Activated naive CD4-positive, alpha-beta T cell treated with anti-CD3 and anti-CD28 coated beads for 36 hours (primary cell): ENCODE measurements at regions not wholly inside any gene's neighbourhood (a gene's known extent, or its start where the extent isn't known, plus 50 kb on each side); places are given as distances from the start of the nearest gene placed in this dataset.

Experiments
- CTCF ChIA-PET: fragments of 350-600 bp; sonication (Branson Sonifier 250); formaldehyde crosslinking; loops from one replicate; lab custom pipeline; 2021; ENCODE audit warnings: antibody characterized with exemption; lab: Charles Lee
- DNase-seq: peaks from one replicate; pipeline ENCODE4 v3.0.0-alpha.2; 2020
- H3K27ac Mint-ChIP-seq: one replicate; pipeline ENCODE4 v1.8.0; 2021; ENCODE audit warnings: mild to moderate bottlenecking, mixed read lengths
- H3K27me3 Mint-ChIP-seq: one replicate; pipeline ENCODE4 v1.8.0; 2021; ENCODE audit warnings: low read depth, mixed read lengths
- H3K36me3 Mint-ChIP-seq: one replicate; pipeline ENCODE4 v1.8.0; 2021; ENCODE audit warnings: low read depth, mixed read lengths
- H3K4me1 Mint-ChIP-seq: one replicate; pipeline ENCODE4 v1.8.0; 2021; ENCODE audit warnings: low read depth, mixed read lengths
- H3K4me3 Mint-ChIP-seq: one replicate; pipeline ENCODE4 v1.8.0; 2021; ENCODE audit warnings: mild to moderate bottlenecking, moderate library complexity, mixed read lengths
- H3K9me3 Mint-ChIP-seq: one replicate; pipeline ENCODE4 v1.8.0; 2021; ENCODE audit warnings: mixed read lengths
- intact Hi-C: fragments of 100-400 bp; cut with micrococcal nuclease; formaldehyde crosslinking; loops from one replicate; pipeline ENCODE4 v1.15.1; 2023

- CTCF ChIA-PET: no interaction called here
- intact Hi-C loops: no loop called here
- H3K9me3 Mint-ChIP-seq: no peaks in the 10 kb centered on the region
Measured at GRCh38 chr2:94939349-94939748, 68.1 kb downstream of the TEKT4 start.

GRCh38 chr2:94947097-94948016 lies 76.1 kb downstream of the TEKT4 start:
- H3K27me3 Mint-ChIP-seq: peaks cover 11% of the 10 kb centered on the region
- H3K4me1 Mint-ChIP-seq: no peaks in the 10 kb centered on the region
- no peak overlapping the region for H3K4me3 Mint-ChIP-seq
- DNase-seq: no peak
- H3K36me3 Mint-ChIP-seq: no peaks in the 10 kb centered on the region
- CTCF ChIA-PET: interaction anchor here (1.4 kb wide), 1 partner anchor 9 kb away, joined by 5 read pairs; no protein-coding TSS in a partner anchor
- peaks cover 13% of the 10 kb centered on the region for H3K9me3 Mint-ChIP-seq
- intact Hi-C loops: no loop called here
- H3K27ac Mint-ChIP-seq: no peak overlapping the region

More at GRCh38 chr2:94939349-94939748, 68.1 kb downstream of the TEKT4 start:
- Mint-ChIP-seq H3K4me3 (no peak overlapping the region), H3K27me3 (peaks cover 27% of the 10 kb centered on the region), H3K36me3 (no peaks in the 10 kb centered on the region), H3K4me1 (no peaks in the 10 kb centered on the region), H3K27ac (no peak overlapping the region)
- no peak for DNase-seq

- H3K4me1 Mint-ChIP-seq: no peaks in the 10 kb centered on the region
- no peak overlapping the region for H3K27ac Mint-ChIP-seq
- DNase-seq: no peak
- peaks cover 37% of the 10 kb centered on the region for H3K27me3 Mint-ChIP-seq
- no peak overlapping the region for H3K4me3 Mint-ChIP-seq
- H3K9me3 Mint-ChIP-seq: no peaks in the 10 kb centered on the region
- no peaks in the 10 kb centered on the region for H3K36me3 Mint-ChIP-seq
- CTCF ChIA-PET: interaction anchor here (0.9 to 3.2 kb wide), 9 partner anchors 11 to 168 kb away, joined by 3 to 20 read pairs (median 6); partner anchors contain the start of gene TEKT4
- intact Hi-C loops: loop anchor here (1.0 kb wide), 1 partner anchor 81 kb away; no protein-coding TSS in a partner anchor
Measured at GRCh38 chr2:94955702-94956101, 69.8 kb upstream of the MAL start.

DNA sequence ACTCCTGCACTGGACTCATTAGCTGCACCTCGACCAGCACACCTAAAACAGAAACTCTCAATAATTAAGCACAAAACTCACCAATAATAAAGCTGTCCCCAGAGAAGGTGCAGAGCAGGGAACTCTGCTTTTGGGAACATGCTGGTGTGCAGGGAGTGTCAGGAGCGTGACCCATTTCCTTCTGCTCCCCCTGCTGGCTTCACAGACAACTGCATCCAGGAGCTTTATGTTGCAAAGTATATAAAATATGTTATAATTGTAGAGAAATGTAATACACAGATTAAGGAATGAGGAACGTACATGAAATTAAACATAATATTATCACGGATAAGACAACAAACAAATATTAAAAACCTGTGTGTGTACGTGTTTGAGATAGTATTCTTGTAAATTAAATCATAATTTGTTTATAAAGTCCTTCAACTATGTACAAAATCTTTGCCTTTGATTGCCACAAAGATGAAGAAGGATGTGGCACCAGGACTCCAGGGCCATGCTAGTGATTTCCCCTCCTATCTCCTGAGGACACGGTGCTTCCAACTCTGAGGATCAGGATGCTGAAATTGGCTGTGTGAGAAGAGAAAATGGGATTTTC lies 68.6 kb upstream of the MAL start:
- Mint-ChIP-seq H3K27ac (no peak overlapping the region), H3K27me3 (peaks cover 38% of the 10 kb centered on the region)
- intact Hi-C loops: loop anchor here (1.0 kb wide), 1 partner anchor 83 kb away; no protein-coding TSS in a partner anchor

DNA sequence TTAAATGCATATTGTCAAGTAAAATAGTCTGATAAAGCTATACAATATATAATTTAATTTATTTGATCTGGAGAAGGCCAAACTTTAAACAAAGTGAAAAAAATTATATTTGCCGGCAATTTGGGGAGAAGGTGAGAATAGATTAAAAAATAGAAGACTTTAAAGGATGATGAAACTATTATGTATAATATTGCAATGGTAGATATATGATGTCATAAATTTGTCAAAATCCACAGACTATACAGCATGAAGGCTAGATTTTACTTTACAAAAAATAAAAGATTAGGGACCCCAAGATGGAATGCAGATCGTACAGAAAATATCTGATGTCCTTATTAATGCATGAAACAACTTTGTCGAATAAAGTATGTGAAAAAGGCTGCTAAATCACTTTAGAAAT lies 67.3 kb upstream of the MAL start:
- H3K4me3 Mint-ChIP-seq: no peak overlapping the region
- H3K36me3 Mint-ChIP-seq: no peaks in the 10 kb centered on the region
- no peaks in the 10 kb centered on the region for H3K4me1 Mint-ChIP-seq
- H3K27me3 Mint-ChIP-seq: peaks cover 25% of the 10 kb centered on the region
- no peak overlapping the region for H3K27ac Mint-ChIP-seq
- CTCF ChIA-PET: interaction anchor here (0.9 to 3.2 kb wide), 6 partner anchors 9 to 86 kb away, joined by 4 to 20 read pairs (median 9); partner anchors contain the start of gene TEKT4
- no peak for DNase-seq
- H3K9me3 Mint-ChIP-seq: no peaks in the 10 kb centered on the region
- intact Hi-C loops: no loop called here

More for the DNA sequence above, 68.6 kb upstream of the MAL start:
- DNase-seq: peak; percentile 63
- no peaks in the 10 kb centered on the region for H3K9me3 Mint-ChIP-seq
- H3K4me1 Mint-ChIP-seq: no peaks in the 10 kb centered on the region
- no peak overlapping the region for H3K4me3 Mint-ChIP-seq
- CTCF ChIA-PET: interaction anchor here (0.6 to 3.2 kb wide), 23 partner anchors 9 to 703 kb away, joined by 3 to 20 read pairs (median 5); partner anchors contain the start of gene TEKT4
- no peaks in the 10 kb centered on the region for H3K36me3 Mint-ChIP-seq

DNA sequence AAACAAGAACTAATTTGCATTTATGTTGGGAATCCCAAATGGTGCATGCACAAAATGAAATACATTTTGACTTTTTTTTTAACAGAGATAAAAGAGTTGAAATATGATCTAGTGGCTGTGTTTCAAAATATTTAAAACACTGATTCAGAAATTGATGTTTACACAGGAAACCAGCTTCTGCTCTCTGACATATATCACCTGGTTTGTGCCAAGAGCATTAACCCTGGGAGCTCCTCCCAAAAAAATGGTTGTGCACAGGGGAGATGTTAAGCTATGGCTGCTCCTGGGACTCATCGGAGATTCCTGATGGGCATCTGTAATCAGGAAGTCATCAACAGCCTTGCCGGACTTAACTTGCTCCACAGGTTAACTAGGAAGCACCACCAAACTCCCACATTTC lies 65.2 kb upstream of the MAL start:
- DNase-seq: no peak
- no peak overlapping the region for H3K27ac Mint-ChIP-seq
- no peaks in the 10 kb centered on the region for H3K4me1 Mint-ChIP-seq
- H3K36me3 Mint-ChIP-seq: no peaks in the 10 kb centered on the region
- CTCF ChIA-PET: no interaction called here
- no peak overlapping the region for H3K4me3 Mint-ChIP-seq
- H3K9me3 Mint-ChIP-seq: no peaks in the 10 kb centered on the region
- peaks cover 20% of the 10 kb centered on the region for H3K27me3 Mint-ChIP-seq
- intact Hi-C loops: no loop called here

GRCh38 chr2:94960751-94961150 lies 64.8 kb upstream of the MAL start:
- CTCF ChIA-PET: no interaction called here
- H3K27ac Mint-ChIP-seq: no peak overlapping the region
- H3K4me1 Mint-ChIP-seq: no peaks in the 10 kb centered on the region

DNA sequence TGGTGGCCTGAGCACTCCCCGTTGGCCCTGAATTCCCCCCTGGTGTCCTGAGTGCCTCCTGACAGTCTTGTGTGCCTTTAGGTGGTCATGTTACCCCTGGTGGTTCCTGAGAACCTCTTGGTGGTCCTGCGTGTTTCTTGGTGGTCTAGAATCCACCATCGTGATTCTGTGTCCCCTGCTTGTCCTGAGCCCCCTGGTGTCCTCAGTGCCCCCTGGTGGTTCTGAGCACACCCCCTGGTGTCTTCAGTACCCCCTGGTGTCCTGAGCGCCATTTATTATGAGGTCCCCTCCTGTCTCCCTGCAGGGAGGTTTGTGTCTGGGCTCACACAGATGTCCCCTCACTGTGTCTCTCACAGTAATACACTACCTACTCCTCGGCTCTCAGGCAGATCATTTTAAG lies 61.3 kb upstream of the MAL start:
- Mint-ChIP-seq H3K27me3 (peaks cover 7% of the 10 kb centered on the region), H3K4me1 (no peaks in the 10 kb centered on the region), H3K27ac (no peak overlapping the region), H3K9me3 (no peaks in the 10 kb centered on the region), H3K4me3 (no peak overlapping the region), H3K36me3 (no peaks in the 10 kb centered on the region)
- DNase-seq: no peak
- CTCF ChIA-PET: no interaction called here
- intact Hi-C loops: no loop called here

More at GRCh38 chr2:94960751-94961150, 64.8 kb upstream of the MAL start:
- H3K36me3 Mint-ChIP-seq: no peaks in the 10 kb centered on the region
- intact Hi-C loops: no loop called here
- no peak for DNase-seq
- peaks cover 18% of the 10 kb centered on the region for H3K27me3 Mint-ChIP-seq
- no peaks in the 10 kb centered on the region for H3K9me3 Mint-ChIP-seq
- no peak overlapping the region for H3K4me3 Mint-ChIP-seq

DNA sequence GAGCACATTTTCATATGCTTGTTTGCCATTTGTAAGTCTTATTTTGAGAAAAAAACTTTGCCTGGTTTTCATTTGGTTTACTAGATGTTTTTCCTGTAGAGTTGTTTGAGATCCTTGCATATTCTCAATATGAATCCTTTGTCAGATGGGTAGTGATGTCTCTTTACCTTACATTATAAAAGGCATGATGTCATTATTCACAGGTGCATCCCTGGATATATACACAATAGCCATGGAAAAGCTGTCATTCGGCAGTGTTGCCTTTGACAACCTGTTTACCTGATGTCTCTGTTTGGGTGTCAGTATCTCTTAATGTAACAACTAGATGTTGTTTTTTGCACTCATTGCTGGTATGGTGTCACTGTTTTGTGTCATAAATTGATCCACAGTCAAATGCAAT lies 58.8 kb upstream of the MAL start:
- Mint-ChIP-seq H3K4me1 (no peaks in the 10 kb centered on the region), H3K4me3 (no peak overlapping the region), H3K36me3 (no peaks in the 10 kb centered on the region), H3K27me3 (peaks cover 9% of the 10 kb centered on the region), H3K27ac (no peak overlapping the region), H3K9me3 (no peaks in the 10 kb centered on the region)
- DNase-seq: no peak
- CTCF ChIA-PET: interaction anchor here (2.8 kb wide), 1 partner anchor 10 kb away, joined by 11 read pairs; no protein-coding TSS in a partner anchor
- intact Hi-C loops: no loop called here

DNA sequence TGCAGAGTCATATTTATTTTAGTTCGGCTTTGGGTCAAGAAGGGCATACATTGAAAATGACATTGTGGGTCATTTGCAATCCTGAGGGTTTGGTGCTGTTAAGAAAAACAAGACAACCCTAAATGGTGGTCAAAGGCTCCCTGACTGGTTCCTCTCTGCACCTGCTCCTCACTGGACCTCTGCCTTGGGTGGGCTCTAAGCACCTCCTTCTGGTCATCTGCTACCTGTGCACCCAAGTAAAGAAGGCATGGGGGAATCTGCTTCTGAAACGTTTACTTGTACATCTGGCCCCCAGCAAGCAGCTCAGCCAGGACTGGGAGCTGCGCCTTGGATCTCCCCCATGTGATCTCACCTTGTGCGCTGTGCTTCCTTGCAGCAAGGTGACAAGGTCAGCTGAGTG lies 55.2 kb upstream of the MAL start:
- no peak overlapping the region for H3K27ac Mint-ChIP-seq
- H3K9me3 Mint-ChIP-seq: no peaks in the 10 kb centered on the region
- CTCF ChIA-PET: interaction anchor here (1.4 kb wide), 1 partner anchor 13 kb away, joined by 3 read pairs; no protein-coding TSS in a partner anchor
- H3K4me3 Mint-ChIP-seq: no peak overlapping the region
- DNase-seq: no peak
- H3K36me3 Mint-ChIP-seq: no peaks in the 10 kb centered on the region
- intact Hi-C loops: no loop called here
- H3K27me3 Mint-ChIP-seq: peaks cover 18% of the 10 kb centered on the region
- no peaks in the 10 kb centered on the region for H3K4me1 Mint-ChIP-seq
